A172 (cell line): ENCODE measurements at regions not wholly inside any gene's neighbourhood (a gene's known extent, or its start where the extent isn't known, plus 50 kb on each side); places are given as distances from the start of the nearest gene placed in this dataset.
"Not testable (repeated sequence)": the region's sequence is repeated elsewhere in the genome, so short reads cannot be mapped to it uniquely, and the experiment has no call there.

ENCODE experiments used
- DNase-seq: peaks from one replicate; pipeline ENCODE4 v3.0.0-alpha.2; 2015; ENCODE audit warnings: low spot score

- not testable (repeated sequence) for DNase-seq
These were observed 395.5 kb downstream of the TGIF2LY start for GRCh38 chrY:3974362-3974761.

GRCh38 chrY:3974983-3975382, 396.1 kb downstream of the TGIF2LY start:
- not testable (repeated sequence) for DNase-seq

- peak; percentile 46 for DNase-seq
These were observed 401.9 kb downstream of the TGIF2LY start for GRCh38 chrY:3980812-3981211.

- peak; percentile 51 for DNase-seq
These were observed 402.9 kb downstream of the TGIF2LY start for GRCh38 chrY:3981817-3982216.
